Left renal cortex interstitium (tissue), 4 donors: ENCODE measurements at regions not wholly inside any gene's neighbourhood (a gene's known extent, or its start where the extent isn't known, plus 50 kb on each side); places are given as distances from the start of the nearest gene placed in this dataset.

ENCODE experiments used
- DNase-seq, 4 donors: peaks; one replicate each; pipeline ENCODE4 v3.0.0-alpha.2; 2013; ENCODE audit warnings: low read depth in 4 of 4, low spot score in 2 of 4, missing footprints in 1 of 4

DNA sequence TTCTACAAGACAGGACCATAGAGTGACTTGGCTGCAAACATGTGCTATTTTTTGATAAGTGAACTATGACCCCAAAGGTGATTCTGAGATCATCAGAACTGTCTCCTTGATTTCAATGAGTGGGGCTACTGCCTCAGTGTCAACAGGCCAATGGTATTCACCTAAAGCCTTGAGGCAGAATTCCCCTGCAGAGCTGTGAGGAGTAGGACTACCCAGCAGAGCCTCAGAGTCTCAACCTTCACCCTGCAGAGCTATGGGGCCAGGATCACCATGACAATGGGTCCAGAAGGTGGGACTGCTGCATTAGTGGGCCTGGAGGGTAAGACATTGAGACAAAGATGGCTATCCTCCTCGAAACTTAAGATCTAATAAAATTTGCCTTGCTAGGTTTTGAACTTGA, 1668.2 kb upstream of the SLC39A10 start:
- no peak for DNase-seq

DNA sequence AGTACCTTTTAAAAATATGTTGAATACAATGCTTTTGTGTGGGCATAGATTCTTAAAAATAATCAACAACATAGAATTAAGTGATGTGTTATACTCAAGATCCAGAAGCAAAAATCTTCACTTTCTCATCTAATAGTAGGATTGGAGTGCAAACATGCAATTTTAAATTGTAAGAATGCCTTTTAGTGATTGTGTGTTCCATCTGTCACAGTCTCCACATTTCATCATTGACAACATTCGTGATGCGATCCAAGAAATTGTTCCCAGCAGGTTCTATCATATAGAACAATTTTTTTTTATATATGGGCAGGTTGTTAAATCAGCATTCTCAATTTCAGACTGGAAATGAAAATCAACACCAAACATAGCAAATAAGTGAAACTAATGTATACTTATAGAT, 1671.8 kb upstream of the SLC39A10 start:
- DNase-seq: no peak

DNA sequence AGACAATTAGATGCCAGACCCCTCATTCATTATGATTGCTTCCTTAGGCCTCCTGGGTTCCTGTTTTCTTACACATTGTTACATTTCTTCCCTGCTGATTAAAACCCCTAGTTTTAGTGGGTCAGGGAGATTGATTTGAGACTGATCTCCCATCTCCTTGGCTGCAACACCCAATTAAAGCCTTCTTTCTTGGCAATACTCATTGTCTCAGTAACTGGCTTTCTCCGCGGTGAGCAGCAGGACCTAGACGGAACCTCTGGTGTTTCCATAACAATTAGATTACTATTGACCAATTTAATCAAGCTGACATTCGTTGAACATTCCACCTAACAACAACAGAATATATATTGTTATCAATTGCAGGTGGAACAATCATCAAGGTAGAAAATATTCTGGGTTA, 1676.4 kb upstream of the SLC39A10 start:
- no peak for DNase-seq

DNA sequence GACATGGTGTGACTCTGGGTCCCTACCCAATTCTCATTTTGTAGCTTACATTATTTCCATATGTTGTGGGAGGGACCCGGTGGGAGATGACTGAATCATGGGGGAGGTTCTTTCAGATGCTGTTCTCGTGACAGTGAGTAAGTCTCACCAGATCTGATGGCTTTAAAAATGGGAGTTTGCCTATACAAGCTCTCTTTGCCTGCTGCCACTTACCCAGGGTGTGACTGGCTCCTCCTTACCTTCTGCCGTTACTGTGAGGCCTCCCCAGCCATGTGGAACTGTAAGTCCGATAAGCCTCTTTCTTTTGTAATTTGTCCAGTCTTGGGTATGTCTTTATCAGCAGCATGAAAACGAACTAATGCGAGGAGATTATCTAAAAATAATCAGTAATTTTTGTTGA, 1683.2 kb upstream of the SLC39A10 start:
- no peak for DNase-seq

DNA sequence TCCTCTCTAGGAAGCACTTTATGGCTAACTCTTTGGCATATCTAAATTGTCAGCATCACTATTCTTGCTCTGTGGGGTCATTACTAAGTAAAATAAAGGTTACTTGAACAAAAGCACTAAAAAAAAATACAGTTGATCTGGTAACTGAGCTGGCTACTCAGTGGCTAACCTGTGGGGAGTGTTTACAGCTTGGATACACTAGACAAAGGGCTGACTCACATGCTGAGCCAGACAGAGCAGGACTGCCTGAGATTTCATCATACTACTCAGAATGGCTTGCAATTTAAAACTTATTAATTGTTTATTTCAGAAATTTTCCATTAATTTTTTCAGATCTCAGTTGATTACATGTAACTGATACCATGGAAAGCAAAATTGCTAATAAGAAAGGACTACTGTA, 1690.4 kb upstream of the SLC39A10 start:
- DNase-seq: no peak

DNA sequence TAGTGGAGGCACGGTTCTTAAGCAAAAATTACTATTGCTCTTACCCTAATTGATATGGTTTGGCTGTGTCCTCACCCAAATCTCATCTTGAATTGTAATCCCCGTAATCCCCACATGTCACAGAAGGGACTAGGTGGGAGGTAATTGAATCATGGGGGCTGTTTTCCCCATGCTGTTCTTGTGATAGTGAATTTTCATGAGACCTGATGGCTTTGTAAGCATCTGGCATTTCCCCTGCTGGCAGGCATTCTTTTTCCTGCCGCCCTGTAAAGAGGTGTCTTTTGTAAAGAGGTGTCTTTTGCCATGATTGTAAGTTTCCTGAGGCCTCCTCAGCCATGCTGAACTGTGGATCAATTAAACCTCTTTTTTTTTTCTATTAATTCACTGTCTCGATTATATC, 1691.8 kb upstream of the SLC39A10 start:
- DNase-seq: no peak

DNA sequence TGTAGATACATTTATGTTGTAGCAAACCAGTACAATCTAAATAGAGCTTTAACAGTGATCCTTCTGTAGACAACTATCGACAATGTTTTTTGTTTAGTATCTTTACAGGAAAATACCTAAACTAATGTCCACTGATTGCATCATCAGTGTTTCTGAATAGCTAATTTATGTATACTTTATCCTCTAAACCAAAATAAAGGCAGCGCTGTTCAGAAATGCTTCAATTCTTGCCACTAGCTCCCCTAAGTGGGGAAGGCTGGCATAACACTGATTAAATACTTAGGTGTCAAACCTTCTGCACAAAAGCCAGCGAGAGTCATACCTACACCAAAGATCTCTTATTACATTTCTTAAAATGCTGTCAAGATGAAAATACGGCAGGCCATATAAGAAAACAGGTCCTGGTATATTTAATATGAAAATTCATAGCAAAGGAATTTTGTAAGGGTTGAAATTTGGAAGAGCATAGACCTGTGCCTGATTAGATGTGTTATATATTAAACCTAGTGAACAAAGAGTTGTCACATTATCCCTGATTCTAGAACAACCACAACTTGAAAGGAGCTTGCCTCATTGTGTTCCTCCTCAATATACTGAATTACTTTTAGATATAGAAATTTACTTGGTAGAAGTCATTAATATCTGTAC, 1693.4 kb upstream of the SLC39A10 start:
- peak in 1 of 4 donors; percentile 7 for DNase-seq

DNA sequence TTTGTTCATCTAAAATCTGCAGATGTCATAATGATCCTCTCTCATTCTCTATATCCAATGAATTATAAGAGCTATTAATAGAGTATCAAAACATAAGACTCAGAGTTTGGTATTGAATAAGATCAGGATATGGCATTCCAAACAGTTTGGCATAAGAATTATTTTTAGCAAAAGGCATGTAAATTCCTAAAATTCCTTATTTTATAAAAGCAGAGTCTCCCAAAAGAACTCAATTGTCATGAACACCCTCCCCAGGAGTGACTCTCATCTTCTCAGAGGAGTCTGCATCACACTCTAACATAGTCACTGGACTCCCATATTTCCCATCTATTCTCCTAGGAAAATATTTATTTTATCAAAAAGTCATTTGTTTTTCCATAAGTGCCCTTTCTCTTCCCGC, 1710.2 kb upstream of the SLC39A10 start:
- no peak for DNase-seq

DNA sequence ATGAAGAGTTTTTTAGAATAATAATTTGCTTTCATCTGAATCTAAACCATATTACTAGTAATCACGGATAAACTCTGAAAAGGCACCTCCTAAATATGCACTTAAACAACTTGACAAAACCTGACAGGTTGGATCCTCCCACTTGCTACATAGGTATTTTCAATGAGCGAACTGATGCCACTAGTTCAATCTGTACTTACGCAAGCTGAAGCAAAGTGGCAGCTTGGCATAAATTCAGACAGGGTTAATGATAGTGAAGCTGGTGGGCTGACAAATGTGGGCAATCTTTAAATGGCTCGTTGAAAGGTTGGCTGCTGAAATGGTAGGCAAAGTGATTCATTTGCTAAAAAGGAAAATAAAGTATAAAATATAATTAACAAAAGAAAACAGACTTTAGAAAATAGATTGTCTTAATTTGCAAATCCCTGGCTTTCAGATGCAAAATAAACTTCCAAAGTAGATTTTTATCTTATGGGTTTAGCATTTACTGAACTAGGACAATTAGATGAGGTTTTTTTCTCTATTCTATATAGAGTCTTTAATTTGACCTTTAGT, 1713.5 kb upstream of the SLC39A10 start:
- DNase-seq: no peak

DNA sequence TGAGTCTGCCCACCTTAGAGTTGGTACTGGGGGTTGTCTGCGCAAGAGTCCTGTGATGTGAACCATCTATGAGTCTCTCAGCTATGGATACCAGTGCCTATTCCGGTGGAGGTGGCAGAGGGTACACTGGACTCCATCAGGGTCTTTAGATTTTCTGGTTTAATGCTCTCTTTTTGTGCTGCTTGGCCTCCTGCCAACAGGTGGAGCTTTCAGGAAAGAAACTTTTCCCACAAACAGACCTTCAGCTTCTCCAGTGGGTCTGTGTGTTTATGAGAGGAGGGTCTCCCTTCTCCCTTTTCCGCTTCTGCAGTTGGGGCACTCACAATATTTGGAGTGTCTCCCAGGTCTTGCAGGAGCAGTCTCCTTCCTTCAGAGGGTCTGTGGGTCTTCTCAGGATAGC, 1721.9 kb upstream of the SLC39A10 start:
- no peak for DNase-seq

DNA sequence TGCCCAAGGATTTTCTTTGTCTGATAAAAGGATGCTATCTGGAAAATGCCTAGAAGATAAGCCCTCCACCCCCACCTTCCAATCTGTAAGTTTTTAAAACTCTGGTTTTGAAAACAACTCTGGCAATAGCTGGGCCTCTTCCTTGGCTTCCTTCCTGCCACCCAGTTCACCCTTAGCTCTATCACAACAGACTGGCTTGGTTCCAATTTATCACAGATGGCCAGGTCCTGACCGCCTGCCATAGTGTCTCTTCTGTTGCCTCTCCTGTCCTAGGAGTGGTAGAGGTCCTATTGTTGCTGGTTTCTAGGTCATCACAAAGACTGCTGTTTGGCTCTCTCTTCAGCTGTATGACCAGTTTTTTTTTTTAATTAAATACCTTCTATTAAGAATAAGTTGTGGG, 1727.9 kb upstream of the SLC39A10 start:
- no peak for DNase-seq

DNA sequence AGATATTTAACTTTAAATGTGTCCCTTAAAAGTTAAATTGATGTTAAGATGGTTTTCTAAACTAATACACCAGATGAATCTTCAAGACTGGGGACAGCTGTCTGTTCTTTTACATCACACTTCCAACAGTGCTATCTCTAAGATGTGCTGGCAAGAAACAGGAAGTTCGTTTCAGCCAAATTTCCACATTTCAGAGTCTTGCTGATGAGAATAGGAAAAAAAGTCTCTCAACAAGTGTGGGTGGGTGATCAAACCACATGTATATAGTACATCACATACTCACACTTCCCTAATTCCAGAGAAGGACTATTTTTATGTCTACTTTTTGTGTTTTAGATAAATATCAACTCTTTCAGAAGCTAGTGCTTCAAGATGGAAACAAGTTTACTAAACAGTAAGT, 1712.8 kb upstream of the TMEFF2 start:
- no peak for DNase-seq

DNA sequence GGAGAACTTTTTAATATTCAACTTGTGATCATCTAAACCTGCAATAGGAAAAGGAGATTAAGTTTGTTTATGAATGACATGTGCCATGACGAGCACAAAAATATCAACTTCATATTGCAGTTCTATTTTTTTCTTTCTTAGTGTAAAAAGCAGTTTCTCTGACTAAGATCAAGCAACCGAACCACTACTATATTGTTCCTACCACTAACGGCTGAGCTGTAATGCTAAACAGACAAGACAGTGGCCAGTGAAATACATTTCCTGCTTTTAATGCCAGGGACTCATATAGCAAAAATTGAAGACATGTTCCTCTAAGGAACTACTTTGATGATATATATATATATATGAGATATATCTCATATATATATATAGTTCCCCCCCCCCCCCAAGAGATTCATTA, 1705.6 kb upstream of the TMEFF2 start:
- DNase-seq: no peak

DNA sequence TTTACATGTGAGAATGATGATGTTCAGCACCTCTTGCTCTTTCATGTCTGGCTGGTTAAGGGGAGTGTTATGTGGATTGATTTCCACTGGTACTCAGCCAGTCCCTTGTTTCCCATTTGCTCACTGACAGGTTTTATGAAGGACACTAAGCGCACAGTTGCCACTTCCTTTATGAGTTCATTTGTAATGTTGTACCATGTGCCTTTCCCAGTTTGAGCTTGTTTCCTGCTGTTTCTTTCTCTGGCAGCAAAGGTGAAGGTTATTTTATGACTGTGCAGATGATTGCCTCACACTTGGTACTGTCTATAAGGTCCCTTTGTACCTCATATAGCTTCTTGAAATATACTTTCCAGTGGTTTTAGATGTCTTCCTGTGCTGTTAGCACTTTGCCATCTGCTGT, 1700.5 kb upstream of the TMEFF2 start:
- DNase-seq: no peak

DNA sequence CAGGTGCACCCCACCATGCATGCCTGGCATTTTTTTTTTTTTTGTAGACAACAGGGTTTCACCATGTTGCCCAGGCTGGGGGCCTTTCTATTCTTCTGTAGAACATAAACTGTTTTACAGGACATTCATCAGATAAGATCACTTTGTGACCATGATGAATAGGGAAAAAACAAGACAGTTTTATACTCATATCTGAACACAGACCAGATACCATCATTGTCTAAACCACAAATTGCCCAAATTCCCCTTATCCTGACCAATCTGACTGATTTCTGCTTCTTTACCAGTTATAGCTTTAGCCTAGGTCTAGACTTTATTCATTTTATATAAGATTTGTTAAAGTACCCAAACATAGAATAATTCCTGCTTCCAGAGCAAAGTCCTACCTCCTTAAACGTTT, 1699.3 kb upstream of the TMEFF2 start:
- DNase-seq: no peak

DNA sequence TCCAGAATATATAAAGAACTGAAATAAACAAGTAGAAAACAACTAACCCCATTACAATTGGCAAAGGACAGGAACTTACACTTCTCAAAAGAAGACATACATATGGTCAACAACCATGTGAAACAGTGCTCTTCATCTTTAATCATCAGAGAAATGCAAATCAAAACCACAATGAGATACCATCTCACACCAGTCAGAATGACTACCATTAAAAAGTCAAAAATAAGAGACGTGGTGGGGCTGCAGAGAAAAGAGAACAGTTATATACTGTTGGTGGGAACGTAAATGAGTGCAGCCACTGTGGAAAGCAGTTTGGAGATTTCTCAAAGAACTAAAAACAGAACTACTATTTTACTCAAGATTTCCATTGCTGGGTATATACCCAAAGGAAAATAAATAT, 1696.3 kb upstream of the TMEFF2 start:
- no peak for DNase-seq

DNA sequence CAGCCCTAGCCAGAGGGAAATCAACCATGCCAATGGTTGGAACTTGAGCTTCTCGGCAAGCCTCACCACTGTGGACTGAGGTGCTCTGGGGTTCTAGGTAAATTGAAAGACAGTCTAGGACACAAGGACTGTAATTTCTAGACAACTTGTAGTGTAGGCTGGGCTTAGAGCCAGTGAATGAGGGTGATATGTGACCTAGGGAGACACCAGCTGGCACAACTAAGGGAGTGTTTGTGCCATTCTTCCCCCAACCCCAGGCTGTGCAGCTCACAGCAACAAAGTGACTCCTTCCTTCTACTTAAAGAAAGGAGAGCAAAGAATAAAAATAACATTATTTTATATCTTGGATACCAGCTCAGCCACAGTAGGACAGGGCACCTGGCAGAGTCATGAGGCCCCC, 1690.7 kb upstream of the TMEFF2 start:
- DNase-seq: no peak

DNA sequence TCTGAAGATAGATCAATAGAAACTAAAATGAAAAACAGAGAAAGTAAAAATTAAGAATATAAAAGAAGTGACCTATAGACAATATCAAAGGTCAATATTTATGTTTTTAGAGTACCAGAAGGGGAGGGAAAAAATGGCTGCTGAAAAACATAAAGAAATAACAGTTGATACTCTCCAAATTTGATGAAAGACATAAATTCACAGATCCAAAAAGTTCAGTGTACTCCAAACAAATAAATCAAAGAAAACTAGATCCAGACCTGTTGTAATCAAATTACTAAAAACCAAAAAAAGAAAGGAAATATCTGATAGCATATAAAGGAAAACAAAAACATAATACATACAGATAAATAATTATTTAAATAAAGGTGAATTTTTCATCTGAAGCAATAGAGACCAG, 1689.1 kb upstream of the TMEFF2 start:
- DNase-seq: no peak

DNA sequence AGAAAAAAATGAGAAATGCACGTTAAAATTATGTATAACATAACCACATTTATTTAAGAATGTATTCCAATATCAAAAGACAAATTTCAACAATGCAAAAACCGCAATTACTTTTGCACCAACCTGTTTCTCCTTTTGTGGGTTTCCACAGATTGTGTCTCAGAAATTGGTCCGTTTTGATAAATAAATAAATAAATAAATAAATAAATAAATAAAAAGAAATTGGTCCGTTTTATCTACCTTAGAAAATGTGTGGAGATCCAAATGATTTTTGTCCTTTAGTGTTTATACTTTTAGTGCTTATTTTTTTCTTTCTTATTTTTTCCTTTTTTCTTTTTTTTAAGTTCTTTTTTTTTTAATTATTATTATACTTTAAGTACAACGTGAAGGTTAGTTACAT, 1682.2 kb upstream of the TMEFF2 start:
- no peak for DNase-seq

DNA sequence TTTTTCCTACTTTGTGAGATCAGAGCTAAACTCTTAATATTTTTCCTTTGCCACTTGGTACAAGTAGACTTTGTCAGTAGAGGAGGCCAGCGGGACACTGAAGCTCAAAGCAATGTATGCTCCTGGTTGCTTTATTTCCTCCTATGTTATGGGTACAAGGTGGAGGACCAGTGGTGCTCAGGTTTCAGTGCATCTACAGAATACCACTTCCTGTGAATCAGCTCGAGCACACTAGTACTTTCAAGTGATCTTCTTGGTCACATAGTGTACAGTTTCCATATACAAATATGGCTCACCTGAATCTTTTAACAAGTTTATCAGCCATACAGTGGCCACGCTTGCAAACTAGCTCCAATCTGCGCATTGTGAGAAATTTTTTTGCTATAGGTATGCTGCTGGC, 1674.8 kb upstream of the TMEFF2 start:
- no peak for DNase-seq

DNA sequence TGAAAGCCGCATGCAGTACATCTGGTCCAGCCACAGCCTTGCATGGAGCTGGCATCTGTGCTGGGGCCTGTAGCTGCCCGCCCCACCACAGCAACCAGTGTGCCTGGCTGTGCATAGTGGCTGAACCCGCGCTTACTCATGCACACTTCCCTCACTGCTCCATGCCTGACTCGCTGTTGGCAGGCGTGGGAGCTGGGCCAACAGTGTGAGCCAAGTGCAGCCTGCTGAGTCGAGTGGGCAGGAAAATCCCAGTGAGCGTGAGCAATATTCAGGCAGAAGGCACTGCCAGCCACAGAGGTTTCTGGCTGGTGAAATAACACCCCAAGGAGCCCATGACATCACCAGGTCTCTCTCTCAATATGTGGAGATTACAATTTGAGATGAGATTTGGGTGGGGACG, 1674.1 kb upstream of the TMEFF2 start:
- no peak for DNase-seq

DNA sequence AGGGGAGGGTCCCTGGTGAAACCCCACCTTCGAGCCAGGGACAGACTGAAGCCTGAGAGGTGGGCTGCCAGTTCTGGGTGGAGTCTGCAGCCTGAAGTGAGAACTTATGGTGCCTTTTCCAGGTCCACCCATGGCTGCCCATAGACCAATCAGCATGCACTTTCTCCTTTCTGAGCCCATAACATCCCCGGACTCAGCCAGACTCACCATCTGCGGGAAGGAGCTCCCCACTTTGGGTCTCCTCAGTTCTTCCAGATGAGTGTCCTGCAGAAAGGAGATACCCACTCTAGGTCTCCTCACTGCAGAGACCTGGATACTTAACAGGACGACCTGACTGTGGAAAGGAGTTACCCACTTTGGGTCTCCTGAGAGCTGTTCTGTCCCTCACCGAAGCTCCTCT, 1673.4 kb upstream of the TMEFF2 start:
- no peak for DNase-seq

DNA sequence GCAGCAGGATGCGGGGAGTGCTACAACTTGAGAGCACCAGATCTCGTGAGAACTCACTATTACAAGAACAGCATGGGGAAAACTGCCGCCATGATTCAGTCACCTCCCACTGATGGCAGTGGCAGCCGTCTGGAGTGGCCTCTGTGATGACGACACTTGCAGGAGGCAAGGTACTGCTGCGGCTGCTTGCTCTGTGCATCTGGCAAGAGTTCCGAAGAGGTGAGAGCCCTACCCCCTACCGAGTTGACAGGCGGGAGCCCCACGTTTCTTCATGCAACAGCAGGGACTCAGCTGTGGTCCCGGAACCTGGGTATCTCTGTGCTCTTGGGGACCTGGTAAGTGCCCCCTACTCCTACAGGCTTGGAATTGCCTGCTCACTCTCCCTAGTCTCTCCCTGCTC, 1672.7 kb upstream of the TMEFF2 start:
- no peak for DNase-seq
